DND-41 (cell line): ENCODE measurements at regions not wholly inside any gene's neighbourhood (a gene's known extent, or its start where the extent isn't known, plus 50 kb on each side); places are given as distances from the start of the nearest gene placed in this dataset.

ENCODE experiments used
- EZH2 ChIP-seq: IDR thresholded peaks from 3 replicates; pipeline ENCODE4 v1.6.1; 2012; ENCODE audit warnings: borderline replicate concordance, low read depth, mild to moderate bottlenecking, moderate library complexity, low read length, inconsistent platforms; ENCODE audit not compliant: severe bottlenecking
- TF ChIP-seq, protein P1 (sequence below): IDR thresholded peaks from 2 replicates; pipeline ENCODE4 v1.5.1; 2012; ENCODE audit warnings: borderline replicate concordance, low read length, moderate library complexity, mild to moderate bottlenecking; ENCODE audit not compliant: poor library complexity, severe bottlenecking; ENCODE audit errors: extremely low read depth

DNA sequence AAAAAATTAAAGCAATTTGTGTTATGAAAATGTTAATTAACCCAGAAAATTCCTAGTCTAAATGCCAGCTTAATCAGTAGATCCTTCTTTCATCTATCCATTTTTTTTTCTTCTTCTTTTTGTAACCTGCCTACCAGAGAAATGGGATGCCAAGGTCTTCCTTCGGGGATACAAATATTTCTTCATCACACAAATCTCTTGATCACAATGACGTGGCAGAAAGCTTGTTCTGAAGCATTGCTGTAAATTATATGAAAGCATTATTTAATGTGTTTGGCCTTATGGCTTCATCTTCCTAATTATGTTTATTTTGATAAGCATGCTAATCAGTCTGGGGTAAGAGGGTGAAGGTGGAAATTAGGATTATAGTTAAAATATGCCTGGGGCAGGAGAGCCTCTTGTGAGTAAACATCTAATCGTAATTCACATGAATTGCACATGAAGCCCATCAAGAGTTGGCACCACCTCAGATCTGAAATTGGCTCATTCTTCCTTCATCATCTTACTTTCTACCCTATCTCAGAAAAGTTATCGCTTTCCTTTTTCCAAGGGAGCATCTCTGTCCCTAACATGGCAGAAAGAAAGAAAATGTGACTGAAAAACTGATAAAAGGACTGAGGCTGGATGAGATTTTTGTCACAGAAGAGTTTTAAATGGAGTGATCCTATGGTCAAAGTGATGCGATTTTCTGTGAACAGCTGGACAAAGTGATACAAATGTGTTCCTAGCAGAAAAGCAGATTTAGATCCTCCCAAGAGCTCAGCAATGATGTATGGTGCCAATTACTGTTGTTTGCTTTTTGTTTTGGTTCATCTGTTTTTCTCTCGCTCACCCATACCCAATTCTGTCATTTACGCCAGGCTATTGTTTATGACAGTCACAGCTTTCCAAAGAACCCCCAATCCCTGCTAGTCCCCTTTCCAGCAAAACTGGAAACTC lies 76.9 kb upstream of the PMAIP1 start:
- TF ChIP-seq EZH2: no peak
- TF ChIP-seq, protein P1, sequence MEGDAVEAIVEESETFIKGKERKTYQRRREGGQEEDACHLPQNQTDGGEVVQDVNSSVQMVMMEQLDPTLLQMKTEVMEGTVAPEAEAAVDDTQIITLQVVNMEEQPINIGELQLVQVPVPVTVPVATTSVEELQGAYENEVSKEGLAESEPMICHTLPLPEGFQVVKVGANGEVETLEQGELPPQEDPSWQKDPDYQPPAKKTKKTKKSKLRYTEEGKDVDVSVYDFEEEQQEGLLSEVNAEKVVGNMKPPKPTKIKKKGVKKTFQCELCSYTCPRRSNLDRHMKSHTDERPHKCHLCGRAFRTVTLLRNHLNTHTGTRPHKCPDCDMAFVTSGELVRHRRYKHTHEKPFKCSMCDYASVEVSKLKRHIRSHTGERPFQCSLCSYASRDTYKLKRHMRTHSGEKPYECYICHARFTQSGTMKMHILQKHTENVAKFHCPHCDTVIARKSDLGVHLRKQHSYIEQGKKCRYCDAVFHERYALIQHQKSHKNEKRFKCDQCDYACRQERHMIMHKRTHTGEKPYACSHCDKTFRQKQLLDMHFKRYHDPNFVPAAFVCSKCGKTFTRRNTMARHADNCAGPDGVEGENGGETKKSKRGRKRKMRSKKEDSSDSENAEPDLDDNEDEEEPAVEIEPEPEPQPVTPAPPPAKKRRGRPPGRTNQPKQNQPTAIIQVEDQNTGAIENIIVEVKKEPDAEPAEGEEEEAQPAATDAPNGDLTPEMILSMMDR: no peak
